ENCODE measurements at regions not wholly inside any gene's neighbourhood (a gene's known extent, or its start where the extent isn't known, plus 50 kb on each side); places are given as distances from the start of the nearest gene placed in this dataset.
A peak's percentile ranks its signal among the peaks of the same experiment; 100 is the strongest.

DNA sequence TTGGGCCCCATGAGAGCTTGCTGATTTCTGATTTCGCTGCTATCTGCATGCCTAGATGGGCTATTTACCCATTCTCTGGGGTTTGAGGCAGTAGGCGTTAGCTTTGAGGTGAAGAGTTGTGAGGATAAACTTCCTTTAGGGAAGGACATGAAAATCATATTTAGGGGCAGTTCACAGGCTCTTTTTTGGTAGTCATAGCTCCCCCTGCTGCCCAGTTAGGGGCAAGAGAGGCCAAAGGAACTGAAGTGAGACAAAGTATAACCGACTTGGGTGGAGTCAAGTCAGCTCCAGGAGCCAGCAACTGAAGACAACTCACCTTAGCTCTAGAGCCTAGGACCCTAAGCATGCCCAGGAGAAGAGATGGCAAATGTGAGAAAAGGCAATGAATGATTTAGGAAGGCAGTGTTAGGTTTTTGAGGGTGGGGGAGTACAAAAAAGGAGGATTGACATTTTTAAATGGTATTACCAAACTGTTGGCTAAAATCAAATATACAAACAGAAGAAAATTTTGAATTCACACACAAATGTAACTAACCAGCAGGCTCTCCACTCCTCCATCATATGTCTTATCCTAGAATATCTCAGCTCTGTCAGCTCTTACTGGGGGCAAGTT lies 625.2 kb downstream of the LMO4 start:
- Histone ChIP-seq H3K4me1 (no peaks in the 10 kb centered on the region), H3K4me3 (no peak overlapping the region), H3K9me3 (no peaks in the 10 kb centered on the region), H3K27me3 (no peaks in the 10 kb centered on the region), H3K36me3 (no peaks in the 10 kb centered on the region), H3K27ac (no peak overlapping the region)
- ATAC-seq (peak; percentile 65 to 69), DNase-seq (peak; percentile 7 to 48)
- intact Hi-C loops (cut with DNase I; ENCODE audit: low total_unique reads) (loop anchor here (1.0 to 10.0 kb wide), 4 partner anchors 479 to 822 kb away; no protein-coding TSS in a partner anchor), in situ Hi-C loops (cut with MboI; ENCODE audit: low sequenced_read_pairs in 4 of 4) (loop anchor here (10.0 to 25.0 kb wide), 4 partner anchors 629 to 817 kb away; partner anchors contain the start of gene LMO4 (in 2 of the 4))
- no peak for TF ChIP-seq POLR2A (IDR thresholded peaks at IDR 0.05)
- TF ChIP-seq, protein P1, sequence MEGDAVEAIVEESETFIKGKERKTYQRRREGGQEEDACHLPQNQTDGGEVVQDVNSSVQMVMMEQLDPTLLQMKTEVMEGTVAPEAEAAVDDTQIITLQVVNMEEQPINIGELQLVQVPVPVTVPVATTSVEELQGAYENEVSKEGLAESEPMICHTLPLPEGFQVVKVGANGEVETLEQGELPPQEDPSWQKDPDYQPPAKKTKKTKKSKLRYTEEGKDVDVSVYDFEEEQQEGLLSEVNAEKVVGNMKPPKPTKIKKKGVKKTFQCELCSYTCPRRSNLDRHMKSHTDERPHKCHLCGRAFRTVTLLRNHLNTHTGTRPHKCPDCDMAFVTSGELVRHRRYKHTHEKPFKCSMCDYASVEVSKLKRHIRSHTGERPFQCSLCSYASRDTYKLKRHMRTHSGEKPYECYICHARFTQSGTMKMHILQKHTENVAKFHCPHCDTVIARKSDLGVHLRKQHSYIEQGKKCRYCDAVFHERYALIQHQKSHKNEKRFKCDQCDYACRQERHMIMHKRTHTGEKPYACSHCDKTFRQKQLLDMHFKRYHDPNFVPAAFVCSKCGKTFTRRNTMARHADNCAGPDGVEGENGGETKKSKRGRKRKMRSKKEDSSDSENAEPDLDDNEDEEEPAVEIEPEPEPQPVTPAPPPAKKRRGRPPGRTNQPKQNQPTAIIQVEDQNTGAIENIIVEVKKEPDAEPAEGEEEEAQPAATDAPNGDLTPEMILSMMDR (IDR thresholded peaks at IDR 0.05 in 4 of 5, conservative IDR thresholded peaks at IDR 0.05 in 1 of 5): peak; percentile 30 to 69 (median 64)

DNA sequence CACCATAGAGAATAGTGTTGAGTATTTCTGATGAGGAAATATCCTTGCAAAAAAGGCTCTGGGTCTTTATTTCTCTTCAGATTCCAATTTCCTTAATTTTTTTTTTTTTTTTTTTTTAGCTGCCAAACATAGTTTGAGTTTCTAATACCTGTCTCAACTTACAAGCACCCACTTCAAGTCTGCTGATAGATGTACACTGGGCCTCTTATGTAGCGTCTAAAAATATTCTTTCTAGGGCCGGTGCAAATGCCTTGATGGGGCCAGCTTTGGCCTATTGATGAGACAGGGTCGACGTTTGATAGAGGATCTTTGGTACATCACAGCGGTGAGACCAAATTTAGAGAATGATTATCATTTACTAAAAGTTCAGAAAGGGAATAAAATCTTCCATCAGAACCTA lies 626.4 kb downstream of the LMO4 start:
- no peak for ATAC-seq
- no peak for DNase-seq
- intact Hi-C loops (cut with DNase I; ENCODE audit: low total_unique reads): loop anchor here (10.0 kb wide), 1 partner anchor 480 kb away; no protein-coding TSS in a partner anchor
- no peaks in the 10 kb centered on the region for H3K27me3 ChIP-seq
- H3K4me1 ChIP-seq: no peaks in the 10 kb centered on the region
- in situ Hi-C loops (cut with MboI; ENCODE audit: low sequenced_read_pairs in 4 of 4): loop anchor here (10.0 to 25.0 kb wide), 4 partner anchors 630 to 818 kb away; partner anchors contain the start of gene LMO4 (in 2 of the 4)
- H3K36me3 ChIP-seq: no peaks in the 10 kb centered on the region
- no peak overlapping the region for H3K4me3 ChIP-seq
- H3K9me3 ChIP-seq: no peaks in the 10 kb centered on the region
- no peak overlapping the region for H3K27ac ChIP-seq
- TF ChIP-seq, protein P1 (IDR thresholded peaks at IDR 0.05 in 4 of 5, conservative IDR thresholded peaks at IDR 0.05 in 1 of 5): no peak

DNA sequence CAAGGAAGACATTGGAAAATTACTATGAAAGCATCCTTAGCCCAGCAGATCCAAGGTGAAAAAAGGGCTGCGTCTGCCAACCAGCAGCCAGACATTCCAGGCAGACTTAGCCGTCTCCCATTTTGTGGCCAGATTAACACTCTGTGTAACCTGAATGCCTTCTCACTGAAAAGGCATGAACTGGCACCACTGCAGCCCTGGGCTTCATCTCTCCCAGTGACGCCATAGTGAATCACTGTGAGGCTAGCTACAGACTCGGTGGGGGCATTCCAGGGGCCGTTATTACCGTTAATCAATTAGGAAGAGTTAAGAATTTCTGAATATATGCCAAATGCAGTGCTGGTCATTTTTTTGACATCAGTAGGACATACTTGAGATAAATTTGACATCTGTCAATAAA lies 627.4 kb downstream of the LMO4 start:
- Histone ChIP-seq H3K4me1 (no peaks in the 10 kb centered on the region), H3K27ac (no peak overlapping the region), H3K27me3 (no peaks in the 10 kb centered on the region), H3K9me3 (no peaks in the 10 kb centered on the region), H3K36me3 (no peaks in the 10 kb centered on the region), H3K4me3 (no peak overlapping the region)
- in situ Hi-C loops (cut with MboI; ENCODE audit: low sequenced_read_pairs in 4 of 4) (loop anchor here (10.0 to 25.0 kb wide), 4 partner anchors 631 to 819 kb away; partner anchors contain the start of gene LMO4 (in 2 of the 4)), intact Hi-C loops (cut with DNase I; ENCODE audit: low total_unique reads) (loop anchor here (10.0 kb wide), 1 partner anchor 481 kb away; no protein-coding TSS in a partner anchor)
- DNase-seq: peak in 1 of 2 donors; percentile 20
- ATAC-seq: peak; percentile 49 to 82
- TF ChIP-seq, protein P1 (IDR thresholded peaks at IDR 0.05 in 4 of 5, conservative IDR thresholded peaks at IDR 0.05 in 1 of 5): no peak
- TF ChIP-seq POLR2A (IDR thresholded peaks at IDR 0.05): no peak

DNA sequence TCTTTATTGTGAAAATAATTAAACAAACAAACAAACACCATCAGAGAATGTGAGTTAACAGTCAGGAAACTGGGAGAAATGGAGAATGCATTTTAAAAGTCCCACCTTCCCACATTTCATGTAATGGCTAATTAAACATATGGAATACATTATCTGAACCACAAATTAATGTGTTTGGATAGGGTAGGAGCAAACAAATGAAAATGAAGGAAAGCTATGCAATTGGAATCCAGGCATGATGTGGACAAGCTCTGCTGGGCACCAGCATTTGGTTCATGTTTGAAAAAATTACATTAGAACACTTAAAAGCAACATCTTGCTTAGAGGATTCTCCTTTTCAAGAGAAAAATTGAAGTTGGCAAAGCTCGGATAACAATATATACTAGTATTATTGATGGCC lies 628.1 kb downstream of the LMO4 start:
- Histone ChIP-seq H3K9me3 (no peaks in the 10 kb centered on the region), H3K4me3 (no peak overlapping the region), H3K27me3 (no peaks in the 10 kb centered on the region), H3K36me3 (no peaks in the 10 kb centered on the region), H3K4me1 (no peaks in the 10 kb centered on the region), H3K27ac (no peak overlapping the region)
- ATAC-seq (no peak), DNase-seq (no peak)
- intact Hi-C loops (cut with DNase I; ENCODE audit: low total_unique reads) (loop anchor here (10.0 kb wide), 1 partner anchor 482 kb away; no protein-coding TSS in a partner anchor), in situ Hi-C loops (cut with MboI; ENCODE audit: low sequenced_read_pairs in 4 of 4) (loop anchor here (10.0 to 25.0 kb wide), 4 partner anchors 632 to 819 kb away; partner anchors contain the start of gene LMO4 (in 2 of the 4))
- TF ChIP-seq, protein P1 (IDR thresholded peaks at IDR 0.05 in 4 of 5, conservative IDR thresholded peaks at IDR 0.05 in 1 of 5): no peak
- TF ChIP-seq POLR2A (IDR thresholded peaks at IDR 0.05): no peak

All from gastrocnemius medialis (tissue), 4 donors.